Smooth muscle cell (in vitro differentiated cells): ENCODE measurements at regions not wholly inside any gene's neighbourhood (a gene's known extent, or its start where the extent isn't known, plus 50 kb on each side); places are given as distances from the start of the nearest gene placed in this dataset.

Source experiments
- DNase-seq: peaks from one replicate; lab custom pipeline; 2025; ENCODE audit not compliant: unreplicated experiment; lab: John Stamatoyannopoulos, UW
- H2AFZ ChIP-seq: fragments of 200-600 bp; sonication (generic); 2 replicates; pipeline ENCODE4 v1.6.0; 2016; ENCODE audit warnings: antibody characterized with exemption, low read depth, mild to moderate bottlenecking
- H3F3A ChIP-seq: fragments of 200-600 bp; sonication (generic); 2 replicates; pipeline ENCODE4 v1.6.0; 2017; ENCODE audit warnings: antibody characterized with exemption, low read depth
- H3K27ac ChIP-seq: fragments of 200-600 bp; sonication (generic); 2 replicates; pipeline ENCODE4 v1.5.1; 2016; ENCODE audit warnings: low read depth, mild to moderate bottlenecking
- H3K27me3 ChIP-seq: fragments of 200-600 bp; sonication (generic); 2 replicates; pipeline ENCODE4 v1.6.1; 2016; ENCODE audit warnings: low read depth, mild to moderate bottlenecking
- H3K36me3 ChIP-seq: fragments of 200-600 bp; sonication (generic); 2 replicates; pipeline ENCODE4 v1.5.1; 2016; ENCODE audit warnings: low read depth
- H3K4me1 ChIP-seq: fragments of 200-600 bp; sonication (generic); 2 replicates; pipeline ENCODE4 v1.5.1; 2016; ENCODE audit warnings: low read depth
- H3K4me2 ChIP-seq: fragments of 200-600 bp; sonication (generic); 2 replicates; pipeline ENCODE4 v1.6.0; 2016; ENCODE audit warnings: mild to moderate bottlenecking
- H3K4me3 ChIP-seq: fragments of 200-600 bp; sonication (generic); 2 replicates; pipeline ENCODE4 v1.5.1; 2016; ENCODE audit warnings: mild to moderate bottlenecking
- H3K79me2 ChIP-seq: fragments of 200-600 bp; sonication (generic); 2 replicates; pipeline ENCODE4 v1.6.0; 2016; ENCODE audit warnings: low read depth, mild to moderate bottlenecking
- H3K9ac ChIP-seq: fragments of 200-600 bp; sonication (generic); 2 replicates; pipeline ENCODE4 v1.6.0; 2016; ENCODE audit warnings: low read depth
- H3K9me3 ChIP-seq: fragments of 200-600 bp; sonication (generic); replicated peaks from 2 replicates; pipeline ENCODE4 v1.5.1; 2016; ENCODE audit warnings: low read depth
- H4K20me1 ChIP-seq: fragments of 200-600 bp; sonication (generic); 2 replicates; pipeline ENCODE4 v1.6.0; 2016; ENCODE audit warnings: low read depth
- WGBS: methylation state at CpG from one replicate; pipeline ENCODE4 v1.1.7; 2016; ENCODE audit warnings: low lambda C conversion rate; 5-methylcytosine and 5-hydroxymethylcytosine counted together
- TF ChIP-seq, protein P1 (sequence below): fragments of 200-600 bp; sonication (generic); IDR thresholded peaks from 2 replicates; pipeline ENCODE4 v1.5.1; 2017; ENCODE audit warnings: borderline replicate concordance, mild to moderate bottlenecking, antibody characterized with exemption; ENCODE audit not compliant: insufficient read depth, poor library complexity, severe bottlenecking

DNA sequence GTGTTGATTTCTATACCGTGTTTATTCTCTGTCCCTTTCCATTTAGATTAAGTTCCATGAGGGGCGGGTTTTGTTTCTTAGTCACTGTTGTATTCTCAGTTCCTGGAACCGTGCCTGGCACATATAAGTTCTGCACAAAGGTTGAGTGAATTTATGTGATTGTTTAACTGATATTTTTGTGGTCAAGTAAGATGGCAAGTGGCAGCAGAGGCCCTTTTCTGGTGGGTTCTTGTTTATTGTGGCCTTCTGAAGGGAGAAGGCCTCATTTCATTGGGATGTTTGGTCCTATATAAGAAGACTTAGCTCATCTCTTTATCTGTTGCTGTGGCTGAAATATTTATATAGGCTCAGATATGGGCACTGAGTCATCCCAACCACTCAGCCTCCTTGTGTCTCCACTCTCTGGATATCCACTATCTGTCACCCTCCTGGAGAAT is 262.5 kb downstream of the PSAT1 start:
- Histone ChIP-seq H3K4me3 (no peak overlapping the region), H3K79me2 (no peaks in the 10 kb centered on the region), H3K4me1 (peaks cover 4% of the 10 kb centered on the region), H2AFZ (no peak overlapping the region), H3F3A (peaks cover 5% of the 10 kb centered on the region), H4K20me1 (peaks cover 3% of the 10 kb centered on the region), H3K9ac (no peak overlapping the region), H3K27ac (peak overlapping the region; percentile 20), H3K9me3 (no peaks in the 10 kb centered on the region), H3K27me3 (no peaks in the 10 kb centered on the region), H3K36me3 (no peaks in the 10 kb centered on the region), H3K4me2 (peak overlapping the region; percentile 27)
- WGBS: 27% methylated on average over 3 of the region's 3 CpGs
- TF ChIP-seq, protein P1, sequence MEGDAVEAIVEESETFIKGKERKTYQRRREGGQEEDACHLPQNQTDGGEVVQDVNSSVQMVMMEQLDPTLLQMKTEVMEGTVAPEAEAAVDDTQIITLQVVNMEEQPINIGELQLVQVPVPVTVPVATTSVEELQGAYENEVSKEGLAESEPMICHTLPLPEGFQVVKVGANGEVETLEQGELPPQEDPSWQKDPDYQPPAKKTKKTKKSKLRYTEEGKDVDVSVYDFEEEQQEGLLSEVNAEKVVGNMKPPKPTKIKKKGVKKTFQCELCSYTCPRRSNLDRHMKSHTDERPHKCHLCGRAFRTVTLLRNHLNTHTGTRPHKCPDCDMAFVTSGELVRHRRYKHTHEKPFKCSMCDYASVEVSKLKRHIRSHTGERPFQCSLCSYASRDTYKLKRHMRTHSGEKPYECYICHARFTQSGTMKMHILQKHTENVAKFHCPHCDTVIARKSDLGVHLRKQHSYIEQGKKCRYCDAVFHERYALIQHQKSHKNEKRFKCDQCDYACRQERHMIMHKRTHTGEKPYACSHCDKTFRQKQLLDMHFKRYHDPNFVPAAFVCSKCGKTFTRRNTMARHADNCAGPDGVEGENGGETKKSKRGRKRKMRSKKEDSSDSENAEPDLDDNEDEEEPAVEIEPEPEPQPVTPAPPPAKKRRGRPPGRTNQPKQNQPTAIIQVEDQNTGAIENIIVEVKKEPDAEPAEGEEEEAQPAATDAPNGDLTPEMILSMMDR: no peak
- no peak for DNase-seq

DNA sequence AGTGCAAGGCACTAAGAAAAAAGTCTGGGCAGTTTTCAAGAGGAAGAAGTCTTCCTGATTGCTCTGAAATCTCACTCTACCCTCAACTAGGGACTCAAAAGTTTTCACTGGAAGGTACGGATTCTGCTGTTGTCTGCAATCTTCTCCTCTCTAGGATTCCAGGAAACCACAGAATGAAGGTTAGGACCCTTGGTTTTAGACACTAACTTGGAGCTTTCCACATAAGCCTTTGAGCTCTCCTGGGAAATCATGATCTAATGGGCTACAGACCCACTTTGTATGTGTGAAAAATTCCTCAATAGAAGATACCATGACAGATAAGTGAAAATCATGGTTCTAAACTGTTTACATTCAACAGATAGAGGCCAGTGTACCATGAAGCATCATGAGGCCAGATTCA is 265.1 kb downstream of the PSAT1 start:
- H4K20me1 ChIP-seq: peaks cover 3% of the 10 kb centered on the region
- H3K4me2 ChIP-seq: no peak overlapping the region
- H2AFZ ChIP-seq: no peak overlapping the region
- no peak overlapping the region for H3K9ac ChIP-seq
- no peaks in the 10 kb centered on the region for H3K79me2 ChIP-seq
- WGBS: 25% methylated on average over 1 of the region's 1 CpG
- no peak overlapping the region for H3K4me3 ChIP-seq
- no peak for DNase-seq
- H3F3A ChIP-seq: peaks cover 5% of the 10 kb centered on the region
- peaks cover 5% of the 10 kb centered on the region for H3K4me1 ChIP-seq
- H3K27me3 ChIP-seq: no peaks in the 10 kb centered on the region
- H3K36me3 ChIP-seq: no peaks in the 10 kb centered on the region
- H3K9me3 ChIP-seq: no peaks in the 10 kb centered on the region
- H3K27ac ChIP-seq: no peak overlapping the region
- TF ChIP-seq, protein P1: no peak

DNA sequence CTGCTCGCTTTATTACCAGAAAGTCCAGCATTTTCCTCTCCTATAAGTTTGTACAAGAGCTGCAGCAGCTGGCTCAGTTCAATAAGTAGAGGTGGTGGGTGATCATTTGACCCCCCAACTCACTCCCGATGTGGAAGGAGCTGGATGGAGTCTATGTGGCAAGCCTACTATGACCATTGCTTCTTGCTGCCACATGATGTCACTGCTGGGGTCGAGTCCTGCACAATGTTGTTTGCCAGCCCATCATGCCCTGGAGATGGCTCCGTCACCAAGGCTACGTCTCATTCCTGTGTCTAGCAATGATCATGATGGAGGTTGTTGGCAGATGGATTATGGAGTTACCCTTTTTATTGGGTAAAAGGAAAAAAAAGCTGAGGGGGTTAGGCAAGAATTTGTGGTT is 266.3 kb downstream of the PSAT1 start:
- no peak overlapping the region for H3K4me2 ChIP-seq
- DNase-seq: no peak
- peaks cover 15% of the 10 kb centered on the region for H3K4me1 ChIP-seq
- 89% methylated on average over 5 of the region's 5 CpGs for WGBS
- peaks cover 3% of the 10 kb centered on the region for H4K20me1 ChIP-seq
- H3K36me3 ChIP-seq: no peaks in the 10 kb centered on the region
- H3K9me3 ChIP-seq: no peaks in the 10 kb centered on the region
- no peak overlapping the region for H3K27ac ChIP-seq
- no peaks in the 10 kb centered on the region for H3K27me3 ChIP-seq
- H3K79me2 ChIP-seq: no peaks in the 10 kb centered on the region
- H3K4me3 ChIP-seq: no peak overlapping the region
- TF ChIP-seq, protein P1: no peak
- H3F3A ChIP-seq: peaks cover 5% of the 10 kb centered on the region
- no peak overlapping the region for H2AFZ ChIP-seq
- H3K9ac ChIP-seq: no peak overlapping the region

DNA sequence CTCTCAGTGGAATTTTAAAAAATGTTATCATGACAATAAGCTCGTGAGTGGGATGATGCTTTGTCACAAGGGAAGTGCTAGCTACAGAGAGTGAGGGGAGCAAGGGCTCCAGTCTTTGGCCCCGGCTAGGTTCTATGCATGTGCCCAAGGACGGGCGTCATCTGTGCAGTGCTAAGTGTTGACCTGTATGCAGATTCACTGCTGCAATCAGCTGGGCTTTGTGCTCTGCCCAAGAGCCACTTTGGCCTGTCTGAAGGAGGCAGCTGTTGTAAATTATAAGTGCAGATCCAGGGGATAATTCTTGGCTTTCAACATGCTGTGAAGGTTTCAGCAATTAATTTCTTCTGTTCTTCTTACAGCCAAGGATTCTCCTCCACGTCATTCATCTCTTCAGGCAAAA is 268.6 kb downstream of the PSAT1 start:
- no peak for DNase-seq
- Histone ChIP-seq H3K9ac (no peak overlapping the region), H3K4me2 (no peak overlapping the region), H3K79me2 (no peaks in the 10 kb centered on the region), H2AFZ (no peak overlapping the region), H4K20me1 (no peaks in the 10 kb centered on the region), H3K27ac (no peak overlapping the region), H3K27me3 (no peaks in the 10 kb centered on the region), H3K4me1 (peaks cover 11% of the 10 kb centered on the region), H3K36me3 (no peaks in the 10 kb centered on the region), H3K4me3 (no peak overlapping the region), H3K9me3 (no peaks in the 10 kb centered on the region), H3F3A (no peaks in the 10 kb centered on the region)
- TF ChIP-seq, protein P1: no peak
- 82% methylated on average over 5 of the region's 5 CpGs for WGBS
